IMR-90 (cell line): ENCODE measurements at regions not wholly inside any gene's neighbourhood (a gene's known extent, or its start where the extent isn't known, plus 50 kb on each side); places are given as distances from the start of the nearest gene placed in this dataset.

ENCODE experiments used
- ATAC-seq: fragments of 200-7000 bp; cut with Tn5 transposase; 2 replicates; pipeline ENCODE4 v1.9.1; 2020; ENCODE audit warnings: low read depth, mild to moderate bottlenecking, moderate library complexity
- BruUV-seq: library from RNA; stranded (reverse); fragments of 400-500 nt; replicated peaks from 2 replicates; lab custom pipeline; 2021; lab: Mats Ljungman, UMichigan
- CTCF ChIA-PET: fragments of 300-600 bp; formaldehyde crosslinking; extraction: SDS; loops from one replicate; lab custom pipeline; 2021; ENCODE audit warnings: antibody characterized with exemption; lab: Yijun Ruan, JAX
- POLR2A ChIA-PET: fragments of 300-600 bp; sonication (Branson Sonifier 250); formaldehyde crosslinking; loops from one replicate; lab custom pipeline; 2022; ENCODE audit warnings: antibody characterized with exemption; ENCODE audit not compliant: unreplicated experiment; lab: Charles Lee
- DNase-seq: peaks from one replicate; pipeline ENCODE4 v3.0.0; 2013
- H2AFZ ChIP-seq: replicated peaks from 2 replicates; pipeline ENCODE3; 2013; ENCODE audit warnings: low read length, mild to moderate bottlenecking; ENCODE audit not compliant: poor library complexity
- H2AK5ac ChIP-seq: 2 replicates; pipeline ENCODE4 v1.6.1; 2013; ENCODE audit warnings: low read depth, low read length, inconsistent platforms
- H2AK9ac ChIP-seq: replicated peaks from 2 replicates; pipeline ENCODE3; 2013; ENCODE audit warnings: mild to moderate bottlenecking, low read depth, low read length, moderate library complexity; ENCODE audit not compliant: poor library complexity
- H2BK120ac ChIP-seq: 2 replicates; pipeline ENCODE4 v1.6.1; 2013; ENCODE audit warnings: low read depth, low read length, inconsistent platforms
- H2BK15ac ChIP-seq: 3 replicates; pipeline ENCODE4 v1.6.1; 2013; ENCODE audit warnings: low read depth, low read length, inconsistent platforms
- H2BK20ac ChIP-seq: 2 replicates; pipeline ENCODE4 v1.6.1; 2013; ENCODE audit warnings: low read depth, mild to moderate bottlenecking, inconsistent platforms, low read length, moderate library complexity
- H2BK5ac ChIP-seq: 2 replicates; pipeline ENCODE4 v1.6.1; 2013; ENCODE audit warnings: mild to moderate bottlenecking, low read depth, low read length, inconsistent platforms; ENCODE audit not compliant: poor library complexity, severe bottlenecking
- H3K14ac ChIP-seq: replicated peaks from 2 replicates; pipeline ENCODE4 v1.6.1; 2013; ENCODE audit warnings: low read depth, low read length, inconsistent platforms
- H3K18ac ChIP-seq: 2 replicates; pipeline ENCODE4 v1.6.1; 2013; ENCODE audit warnings: low read depth, low read length, control low read depth
- H3K23ac ChIP-seq: 2 replicates; pipeline ENCODE4 v1.6.1; 2013; ENCODE audit warnings: low read depth, low read length, inconsistent platforms
- H3K27ac ChIP-seq: 2 replicates; pipeline ENCODE4 v1.5.1; 2013; ENCODE audit warnings: mild to moderate bottlenecking, control low read depth, low read length; ENCODE audit not compliant: insufficient read depth
- H3K27me3 ChIP-seq: 2 replicates; pipeline ENCODE4 v1.6.1; 2013; ENCODE audit warnings: low read length; ENCODE audit not compliant: control insufficient read depth, insufficient read depth
- H3K36me3 ChIP-seq: 2 replicates; pipeline ENCODE4 v1.6.1; 2013; ENCODE audit warnings: low read length, mixed read lengths; ENCODE audit not compliant: control insufficient read depth, insufficient read depth
- H3K4ac ChIP-seq: 2 replicates; pipeline ENCODE4 v1.6.1; 2013; ENCODE audit warnings: low read depth, low read length, inconsistent platforms
- H3K4me1 ChIP-seq: 2 replicates; pipeline ENCODE4 v1.6.1; 2013; ENCODE audit warnings: low read length, mixed read lengths; ENCODE audit not compliant: control insufficient read depth, insufficient read depth
- H3K4me2 ChIP-seq: 2 replicates; pipeline ENCODE4 v1.6.1; 2013; ENCODE audit warnings: low read depth, mild to moderate bottlenecking, control low read depth, low read length, moderate library complexity
- H3K4me3 ChIP-seq: 2 replicates; pipeline ENCODE4 v1.5.1; 2013; ENCODE audit warnings: low read depth, mild to moderate bottlenecking, control low read depth, low read length, moderate library complexity; ENCODE audit not compliant: insufficient read depth
- H3K56ac ChIP-seq: 2 replicates; pipeline ENCODE4 v1.6.1; 2013; ENCODE audit warnings: low read length, inconsistent platforms; ENCODE audit not compliant: insufficient read depth; ENCODE audit errors: extremely low read depth
- H3K79me1 ChIP-seq, 2 experiments: 2 replicates each; pipeline ENCODE4 v1.6.1; 2013; ENCODE audit warnings: low read length in 2 of 2, inconsistent platforms in 1 of 2, low read depth in 1 of 2
- H3K9ac ChIP-seq: 2 replicates; pipeline ENCODE4 v1.6.1; 2013; ENCODE audit warnings: low read depth, low read length, control low read depth
- H3K9me1 ChIP-seq: 2 replicates; pipeline ENCODE4 v1.6.1; 2013; ENCODE audit warnings: low read length, inconsistent platforms; ENCODE audit not compliant: insufficient read depth
- H3K9me3 ChIP-seq: 2 replicates; pipeline ENCODE4 v1.6.1; 2013; ENCODE audit warnings: low read length; ENCODE audit not compliant: control insufficient read depth, insufficient read depth
- H4K20me1 ChIP-seq: 2 replicates; pipeline ENCODE4 v1.6.1; 2013; ENCODE audit warnings: low read length, inconsistent platforms; ENCODE audit not compliant: insufficient read depth
- H4K5ac ChIP-seq: 2 replicates; pipeline ENCODE4 v1.6.1; 2013; ENCODE audit warnings: mild to moderate bottlenecking, low read depth, low read length, control low read depth
- H4K8ac ChIP-seq, 2 experiments: 2 replicates each; pipeline ENCODE4 v1.6.1; 2013; ENCODE audit warnings: low read depth in 2 of 2, low read length in 2 of 2, control low read depth in 1 of 2, inconsistent platforms in 1 of 2
- H4K91ac ChIP-seq: 2 replicates; pipeline ENCODE4 v1.6.1; 2013; ENCODE audit warnings: low read depth, low read length, inconsistent platforms; ENCODE audit not compliant: insufficient read depth
- BHLHE40 ChIP-seq: fragments of 150-350 bp; IDR thresholded peaks from 2 replicates; pipeline ENCODE4 v1.6.1; 2016; ENCODE audit warnings: mild to moderate bottlenecking, low read depth, low read length
- CEBPB ChIP-seq: IDR thresholded peaks from 2 replicates; pipeline ENCODE4 v1.6.1; 2012; ENCODE audit warnings: low read depth, low read length, improper control_type of control experiment
- CHD1 ChIP-seq: IDR thresholded peaks from 2 replicates; pipeline ENCODE4 v1.6.1; 2012; ENCODE audit warnings: low read depth, low read length, improper control_type of control experiment
- ELK1 ChIP-seq: fragments of 150-350 bp; IDR thresholded peaks from 2 replicates; pipeline ENCODE4 v1.6.1; 2016; ENCODE audit warnings: low read depth, mild to moderate bottlenecking, low read length, moderate library complexity, borderline replicate concordance
- FOS ChIP-seq: fragments of 150-350 bp; IDR thresholded peaks from 2 replicates; pipeline ENCODE4 v1.6.1; 2016; ENCODE audit warnings: low read depth, low read length
- MAFK ChIP-seq: IDR thresholded peaks from 2 replicates; pipeline ENCODE4 v1.6.1; 2012; ENCODE audit warnings: low read depth, low read length, improper control_type of control experiment
- MAZ ChIP-seq: IDR thresholded peaks from 2 replicates; pipeline ENCODE4 v1.6.1; 2012; ENCODE audit warnings: low read depth, mild to moderate bottlenecking, low read length, improper control_type of control experiment, moderate library complexity, borderline replicate concordance
- MXI1 ChIP-seq: IDR thresholded peaks from 2 replicates; pipeline ENCODE4 v1.6.1; 2012; ENCODE audit warnings: low read depth, mild to moderate bottlenecking, low read length, moderate library complexity, borderline replicate concordance
- NFE2L2 ChIP-seq: fragments of 150-350 bp; IDR thresholded peaks from 2 replicates; pipeline ENCODE4 v1.6.1; 2016; ENCODE audit warnings: low read depth, mild to moderate bottlenecking, low read length
- POLR2A ChIP-seq: IDR thresholded peaks from 2 replicates; pipeline ENCODE4 v1.6.1; 2012; ENCODE audit warnings: mild to moderate bottlenecking, low read depth, low read length
- RAD21 ChIP-seq: IDR thresholded peaks from 2 replicates; pipeline ENCODE4 v1.6.1; 2012; ENCODE audit warnings: low read length, improper control_type of control experiment
- RCOR1 ChIP-seq: IDR thresholded peaks from 2 replicates; pipeline ENCODE4 v1.6.1; 2012; ENCODE audit warnings: mild to moderate bottlenecking, low read length, improper control_type of control experiment; ENCODE audit not compliant: insufficient replicate concordance
- RFX5 ChIP-seq: IDR thresholded peaks from 2 replicates; pipeline ENCODE4 v1.8.0; 2012; ENCODE audit warnings: low read depth, mild to moderate bottlenecking, low read length, moderate library complexity
- USF2 ChIP-seq: fragments of 150-350 bp; IDR thresholded peaks from 2 replicates; pipeline ENCODE4 v1.6.1; 2017; ENCODE audit warnings: mild to moderate bottlenecking, antibody characterized with exemption, low read length, low read depth
- WGBS, 2 experiments: methylation state at CpG; one replicate each; pipeline versions ENCODE4 v1.1.5 to v1.1.7; 2013; ENCODE audit warnings: missing lambda C conversion rate in 2 of 2; ENCODE audit not compliant: insufficient read length in 1 of 2; ENCODE audit errors: extremely low coverage in 2 of 2; 5-methylcytosine and 5-hydroxymethylcytosine counted together
- dilution Hi-C: fragments of 300-500 bp; cut with HindIII; formaldehyde crosslinking; loops from one replicate; pipeline ENCODE4 v1.14.3; 2018; ENCODE audit warnings: low sequenced_read_pairs; ENCODE audit not compliant: unreplicated experiment
- in situ Hi-C: fragments of 300-500 bp; cut with MboI; formaldehyde crosslinking; loops from 3 replicates; pipeline ENCODE4 v1.14.3; 2019; ENCODE audit warnings: low sequenced_read_pairs, inconsistent platforms, mixed read lengths
- intact Hi-C: fragments of 100-400 bp; cut with micrococcal nuclease; formaldehyde crosslinking; loops from 2 replicates; pipeline ENCODE4 v1.10.0; 2022

- Histone ChIP-seq H2BK15ac (no peak overlapping the region), H4K91ac (no peak overlapping the region), H3K9ac (no peak overlapping the region), H4K8ac (no peak overlapping the region), H3K23ac (no peak overlapping the region), H2AK9ac (no peak overlapping the region), H3K79me1 (no peaks in the 10 kb centered on the region), H3K14ac (peak overlapping the region; percentile 27; the same call in 1 of the 2 replicates), H4K20me1 (no peaks in the 10 kb centered on the region), H3K56ac (no peak overlapping the region), H3K27me3 (no peaks in the 10 kb centered on the region), H4K5ac (no peak overlapping the region), H2BK20ac (no peak overlapping the region), H3K4me1 (peaks cover 9% of the 10 kb centered on the region), H2BK120ac (no peak overlapping the region), H3K4me3 (no peak overlapping the region), H3K18ac (peak overlapping the region; percentile 0; the same call in 1 of the 2 replicates), H3K4me2 (no peak overlapping the region), H3K9me1 (no peaks in the 10 kb centered on the region), H2BK5ac (no peak overlapping the region), H3K27ac (no peak overlapping the region), H3K36me3 (no peaks in the 10 kb centered on the region), H2AFZ (no peak overlapping the region), H3K4ac (no peak overlapping the region), H2AK5ac (peak overlapping the region; percentile 47), H3K9me3 (no peaks in the 10 kb centered on the region)
- WGBS, 2 experiments, result no CpG with 5 or more reads among the region's 2 CpGs
- ChIA-PET CTCF (interaction anchor here (0.6 to 1.0 kb wide), 4 partner anchors 8 to 479 kb away, joined by 3 read pairs; no protein-coding TSS in a partner anchor), POLR2A (interaction anchor here (0.6 to 0.7 kb wide), 2 partner anchors 22 to 351 kb away, joined by 3 to 19 read pairs; no protein-coding TSS in a partner anchor)
- BruUV-seq, result no TSS peak
- dilution Hi-C loops (no loop called here), in situ Hi-C loops (no loop called here), intact Hi-C loops (no loop called here)
- DNase-seq (no peak), ATAC-seq (peak; percentile 74; the same call in 1 of the 2 replicates)
- TF ChIP-seq MAFK (no peak), FOS (no peak), RAD21 (no peak), CHD1 (no peak), CEBPB (no peak), POLR2A (no peak), USF2 (no peak), BHLHE40 (no peak), ELK1 (no peak), MAZ (no peak), RFX5 (no peak), NFE2L2 (no peak), RCOR1 (no peak), MXI1 (no peak)
Measured at GRCh38 chr3:66748175-66748876, 247.5 kb upstream of the LRIG1 start.
